NAMALWA (cell line): ENCODE measurements at regions not wholly inside any gene's neighbourhood (a gene's known extent, or its start where the extent isn't known, plus 50 kb on each side); places are given as distances from the start of the nearest gene placed in this dataset.

Source experiments
- DNase-seq: peaks from one replicate; pipeline ENCODE4 v3.0.0-alpha.2; 2015; ENCODE audit warnings: low spot score

- no peak for DNase-seq
These were observed 383.3 kb downstream of the BCOR start for GRCh38 chrX:39714471-39714870.

DNA sequence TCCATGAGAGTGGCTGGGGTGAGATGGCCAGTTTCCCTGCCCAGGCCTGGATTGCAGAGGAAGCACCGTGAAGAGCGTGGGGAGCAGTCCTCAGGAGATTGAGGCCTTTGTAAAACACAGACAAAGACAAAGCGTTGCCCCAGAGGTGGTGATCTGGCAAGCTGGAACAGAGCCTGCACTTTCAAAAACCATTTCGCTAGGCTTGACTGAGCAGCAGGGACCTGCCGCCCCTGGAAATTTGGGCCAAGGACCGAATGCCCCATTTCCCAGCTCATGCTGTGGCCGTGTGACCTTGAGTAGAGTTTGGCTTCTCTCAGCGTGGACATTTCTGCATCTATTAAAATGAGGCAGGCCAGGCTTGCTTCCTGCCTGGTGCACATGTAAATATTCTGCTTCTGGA, 381.4 kb downstream of the BCOR start:
- DNase-seq = no peak

GRCh38 chrX:39716802-39717540, 380.8 kb downstream of the BCOR start:
- DNase-seq = no peak

DNA sequence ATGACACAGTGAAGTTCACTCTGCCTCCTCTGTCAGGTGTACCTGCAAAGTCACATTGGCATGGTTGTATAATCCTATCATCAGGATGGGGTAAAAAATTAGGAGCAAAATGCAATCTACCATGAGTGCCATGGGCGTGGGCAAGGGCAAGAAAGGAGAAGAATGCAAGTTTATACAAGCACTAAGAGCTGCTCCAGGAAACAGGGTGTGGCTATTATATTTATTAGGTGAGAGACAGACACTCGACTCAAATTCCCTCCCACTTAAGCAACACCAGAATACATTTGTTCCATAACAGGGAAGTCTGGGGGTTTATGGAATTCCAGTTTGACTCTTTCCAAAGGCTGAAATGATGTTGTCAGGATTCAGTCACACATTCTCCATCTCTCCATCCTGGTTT, 378.8 kb downstream of the BCOR start:
- DNase-seq = no peak

- DNase-seq = no peak
These were observed 376.8 kb downstream of the BCOR start for GRCh38 chrX:39720945-39721344.

DNA sequence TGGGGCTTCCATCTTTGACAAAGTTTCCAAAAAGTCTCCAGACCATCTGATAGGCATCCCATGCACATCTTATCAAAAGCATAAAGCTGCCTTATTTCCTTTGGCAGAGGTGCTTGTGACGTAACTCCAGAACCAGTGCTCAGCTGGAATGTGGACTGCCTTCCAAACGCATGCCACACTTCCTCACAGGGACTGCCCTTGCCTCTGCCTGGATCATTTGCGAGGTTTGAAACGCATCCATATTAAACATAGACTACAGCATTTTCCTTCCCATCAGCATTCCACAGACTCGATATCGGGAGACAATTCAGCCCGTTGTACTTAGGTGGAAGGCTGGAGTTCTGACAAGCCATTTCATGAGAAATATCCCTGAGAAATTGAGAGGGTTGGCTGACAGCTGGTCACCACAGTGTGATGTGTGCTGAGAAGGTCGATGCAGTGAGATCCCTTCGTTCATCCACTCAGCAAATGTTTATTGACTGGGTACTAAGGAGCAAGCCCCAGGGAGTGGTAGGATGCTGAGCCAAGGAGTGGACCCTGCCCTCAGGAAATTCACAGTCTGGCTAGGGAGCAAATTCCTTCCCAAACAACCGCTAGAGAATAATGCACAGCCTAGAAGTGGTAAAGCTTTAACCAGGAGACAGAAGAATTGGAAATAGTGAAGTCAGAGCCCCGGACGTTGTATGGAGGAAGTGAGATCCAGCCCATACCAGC, 376.0 kb downstream of the BCOR start:
- DNase-seq = no peak

GRCh38 chrX:39724544-39724943, 373.2 kb downstream of the BCOR start:
- peak; percentile 28 for DNase-seq

- no peak for DNase-seq
These were observed 372.6 kb downstream of the BCOR start for GRCh38 chrX:39725114-39725513.

DNA sequence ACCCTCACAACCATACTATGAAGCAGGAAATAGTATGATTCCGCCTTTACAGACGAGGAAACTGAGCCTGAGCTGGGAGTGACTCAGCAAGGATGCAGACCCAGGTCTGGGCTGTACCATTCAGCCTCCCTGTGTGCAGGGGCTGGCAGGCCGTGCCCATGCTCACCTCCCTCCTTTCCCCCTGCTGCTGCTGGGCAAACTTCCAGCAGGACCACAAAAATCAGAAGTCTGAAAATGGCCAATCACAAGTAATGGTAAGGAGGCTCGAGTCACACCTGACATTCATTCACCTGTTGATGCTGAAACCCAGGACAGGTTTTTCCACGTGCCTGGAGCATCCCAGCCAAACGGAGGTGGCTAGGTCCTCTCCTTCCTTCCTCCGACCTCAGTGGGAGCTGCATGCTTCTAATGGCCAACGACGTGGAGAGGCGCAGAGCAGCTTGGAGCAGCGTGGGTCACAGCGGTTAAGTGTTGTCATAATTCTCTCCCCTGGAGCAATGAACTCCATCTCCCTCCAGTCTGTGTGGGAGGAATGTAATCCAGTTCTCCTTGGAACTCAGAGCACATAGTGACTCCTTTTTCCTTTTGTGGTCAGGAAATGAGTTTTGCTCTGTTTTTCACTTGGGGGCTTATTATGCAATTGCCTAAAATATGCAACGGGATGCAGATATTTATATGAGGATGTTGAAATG, 371.7 kb downstream of the BCOR start:
- no peak for DNase-seq

DNA sequence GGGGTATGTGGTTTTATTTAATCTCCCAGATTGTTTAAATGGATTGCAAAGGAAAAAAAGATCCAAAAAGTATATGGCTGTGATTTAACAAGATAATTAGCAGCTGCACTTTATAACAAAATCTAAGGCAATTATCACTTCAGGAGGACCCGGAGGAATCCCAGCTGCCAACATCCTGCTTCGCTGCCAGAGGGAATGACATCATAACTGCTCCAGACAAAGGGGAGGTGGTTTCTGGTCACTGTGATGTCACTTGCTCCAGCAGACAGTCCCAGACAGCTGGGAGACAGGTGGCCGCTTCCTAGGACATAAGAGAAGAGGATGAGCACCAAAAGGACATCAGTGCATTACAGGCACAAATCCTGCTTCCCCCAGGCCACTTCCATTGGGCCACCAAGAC, 371.0 kb downstream of the BCOR start:
- DNase-seq = no peak

- no peak for DNase-seq
These were observed 369.7 kb downstream of the BCOR start for GRCh38 chrX:39728025-39728424.

GRCh38 chrX:39728852-39729598, 368.7 kb downstream of the BCOR start:
- no peak for DNase-seq

DNA sequence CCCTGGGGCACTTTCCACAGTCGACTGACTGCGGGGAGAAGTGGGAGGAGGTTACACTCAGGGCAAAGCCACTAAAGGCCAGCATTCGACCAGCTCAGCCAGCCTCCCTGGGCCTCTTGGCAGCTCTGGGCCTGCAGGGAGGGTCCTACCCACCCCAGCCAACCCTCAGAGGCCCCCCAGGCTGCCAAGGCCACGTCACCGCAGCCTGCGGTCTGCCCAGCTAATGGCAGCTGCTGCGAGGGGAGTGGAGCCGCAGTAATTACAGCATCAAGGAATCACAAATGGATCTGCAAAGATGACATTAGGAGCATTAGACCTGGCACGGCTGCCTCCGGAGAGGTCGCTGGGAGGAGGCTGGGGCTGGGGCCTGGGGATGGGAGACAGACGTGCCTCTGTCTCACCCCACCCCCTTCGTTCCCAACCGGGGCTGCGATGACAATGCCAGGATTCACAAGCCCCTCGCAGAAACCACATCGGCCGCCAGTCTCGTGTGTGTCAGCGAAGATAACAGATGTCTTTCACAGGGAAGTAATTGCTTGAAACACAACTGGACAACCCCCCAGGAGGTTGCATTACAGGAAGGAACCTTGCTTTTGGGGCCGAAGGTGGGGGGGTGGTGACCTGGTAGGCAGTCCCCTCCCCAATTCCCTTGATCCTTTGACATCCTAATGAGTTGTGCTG, 367.6 kb downstream of the BCOR start:
- DNase-seq = no peak

DNA sequence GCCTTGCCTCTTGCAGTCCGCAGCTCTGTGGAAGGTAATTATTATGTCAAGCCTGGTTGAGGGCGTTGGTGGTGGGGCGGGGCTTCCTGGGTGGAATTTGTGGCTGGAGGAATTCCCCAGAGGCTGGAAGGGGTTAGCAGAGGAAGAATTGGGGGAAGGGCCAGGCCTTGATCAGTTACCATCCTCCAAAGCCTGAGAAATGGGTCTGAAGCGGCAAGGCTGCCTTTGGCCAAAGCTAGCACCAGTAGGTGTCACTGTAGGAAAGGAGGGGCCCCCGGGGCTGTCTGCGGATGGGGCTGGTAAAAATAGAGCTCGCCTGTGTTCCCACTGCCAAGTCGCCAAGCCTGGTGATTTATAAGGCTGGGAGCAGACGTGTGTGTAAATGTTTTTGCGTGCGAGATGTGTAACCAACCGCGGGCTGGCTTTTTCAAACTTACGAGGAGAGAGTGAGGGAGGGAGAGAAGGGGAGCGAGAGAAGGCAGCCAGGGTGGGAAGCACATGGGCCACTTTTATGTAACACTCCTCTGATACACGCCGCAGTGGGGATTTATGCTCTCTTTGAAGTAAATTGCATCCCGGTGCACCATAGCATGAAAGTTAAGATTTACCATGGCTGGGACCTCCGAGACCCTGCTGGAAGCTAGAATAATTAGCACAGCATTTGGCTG, 367.0 kb downstream of the BCOR start:
- DNase-seq = peak; percentile 47

- no peak for DNase-seq
These were observed 366.5 kb downstream of the BCOR start for GRCh38 chrX:39731330-39731667.

DNA sequence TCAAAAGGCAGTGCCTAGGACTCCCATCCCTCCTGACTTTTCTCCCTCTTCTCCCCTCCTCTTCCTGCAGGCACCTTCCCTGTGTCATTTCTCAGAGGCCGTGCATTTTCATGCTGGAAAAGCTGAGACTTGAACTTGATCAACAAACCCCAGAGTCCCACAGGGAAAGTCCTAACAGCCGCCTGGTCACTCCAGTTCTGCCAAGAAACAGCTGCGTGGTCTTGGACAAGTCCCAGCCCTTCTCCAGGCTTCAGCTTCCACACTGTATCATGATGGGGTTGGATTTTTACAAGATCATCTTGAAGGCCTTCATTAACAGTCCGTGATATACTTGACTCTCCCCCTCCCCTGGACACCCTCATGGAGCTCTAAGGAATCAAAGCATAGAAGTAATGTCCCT, 366.0 kb downstream of the BCOR start:
- no peak for DNase-seq

GRCh38 chrX:39733745-39734144, 364.0 kb downstream of the BCOR start:
- DNase-seq = no peak

DNA sequence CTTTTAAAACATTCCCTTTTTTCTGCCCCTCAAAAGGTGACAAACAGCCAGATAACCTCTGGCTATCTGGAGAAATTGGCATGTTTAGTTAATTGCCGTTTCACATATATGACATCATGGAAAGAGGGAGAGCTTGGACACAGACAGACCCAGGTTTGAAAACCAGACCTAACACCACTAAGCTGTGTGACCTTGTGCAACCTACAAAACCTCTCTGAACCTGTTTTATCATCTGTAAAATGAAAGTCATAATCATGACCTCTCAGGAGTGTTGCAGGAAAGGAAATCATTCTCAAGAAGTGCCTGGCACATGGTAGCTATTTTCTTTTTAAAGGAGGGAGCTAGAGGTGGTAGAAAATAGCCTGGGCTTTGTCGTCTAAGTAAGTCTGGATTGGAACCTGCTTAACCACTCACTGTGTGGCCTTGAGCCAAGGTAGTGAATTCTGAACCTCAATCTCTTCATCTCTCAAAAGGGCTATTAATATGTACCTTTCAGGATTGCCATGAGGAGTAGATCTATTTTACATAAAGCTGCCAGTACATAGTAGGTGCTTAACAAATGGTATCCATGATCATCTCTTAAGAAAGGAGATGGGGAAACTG, 363.5 kb downstream of the BCOR start:
- DNase-seq = no peak

DNA sequence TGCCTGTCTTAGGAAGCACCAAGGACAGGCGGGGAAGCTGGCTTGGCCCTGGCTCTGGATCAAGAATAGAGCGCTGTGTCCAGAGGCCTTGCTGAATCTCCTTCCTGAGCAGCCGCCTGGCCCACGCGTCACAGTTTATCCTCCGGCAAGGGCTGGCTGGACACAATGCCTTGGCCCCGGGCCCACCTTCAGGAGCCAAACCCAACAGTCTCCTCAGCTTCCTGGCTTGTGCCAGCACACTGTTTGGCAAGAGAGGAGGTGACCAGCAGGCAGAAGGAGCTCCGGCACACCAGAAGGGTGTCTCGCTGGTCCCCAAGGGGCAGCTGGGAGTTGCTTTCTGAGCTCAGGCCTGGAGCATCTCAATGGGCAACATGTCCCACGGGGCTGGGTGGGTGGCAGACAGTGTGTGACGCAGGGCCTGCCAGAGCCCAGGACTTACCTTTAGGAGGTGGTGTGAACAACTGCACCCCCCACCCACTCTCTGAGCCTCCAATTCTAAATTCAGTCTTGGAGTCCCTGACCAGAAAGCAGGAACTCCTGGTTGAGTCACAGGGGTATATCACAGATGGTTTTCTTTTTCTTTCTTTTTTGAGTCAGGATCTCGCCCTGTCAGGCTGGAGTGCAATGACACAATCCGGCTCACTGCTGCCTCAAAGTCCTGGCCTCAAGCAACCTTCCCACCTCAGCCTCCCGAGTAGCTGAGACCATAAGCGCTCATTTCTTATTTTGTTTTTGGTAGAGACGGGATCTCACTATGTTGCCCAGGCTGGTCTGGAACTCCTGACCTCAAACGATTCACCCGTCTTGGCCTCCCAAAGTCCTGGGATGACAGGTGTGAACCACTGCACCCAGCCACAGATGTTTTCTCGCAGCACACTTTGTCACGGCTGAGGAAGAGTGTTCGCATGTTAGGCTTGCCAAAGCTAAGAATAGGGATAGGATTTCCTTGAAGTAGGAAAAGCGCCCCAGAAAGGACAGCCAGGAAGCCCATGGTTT, 361.2 kb downstream of the BCOR start:
- DNase-seq = no peak

- no peak for DNase-seq
These were observed 358.2 kb downstream of the BCOR start for GRCh38 chrX:39739585-39739984.
